Endothelial cell of umbilical vein (primary cell): ENCODE measurements at regions not wholly inside any gene's neighbourhood (a gene's known extent, or its start where the extent isn't known, plus 50 kb on each side); places are given as distances from the start of the nearest gene placed in this dataset.

Experiments used
- POLR2A ChIP-seq: IDR thresholded peaks from 2 replicates; pipeline ENCODE4 v1.6.1; 2012; ENCODE audit warnings: low read depth, mild to moderate bottlenecking, control low read depth, low read length
- POLR2AphosphoS5 ChIP-seq: IDR thresholded peaks from 2 replicates; pipeline ENCODE4 v1.6.1; 2012; ENCODE audit warnings: low read depth, mild to moderate bottlenecking, control low read depth, low read length, moderate library complexity; ENCODE audit not compliant: insufficient read depth
- TF ChIP-seq, protein P1 (sequence below), 2 donors: IDR thresholded peaks; 1 replicate in 1 of 2; 2 replicates in 1 of 2; pipeline ENCODE4 v1.5.1; 2011; ENCODE audit warnings: low read length in 2 of 2, mild to moderate bottlenecking in 2 of 2, moderate library complexity in 2 of 2, control low read depth in 1 of 2, inconsistent platforms in 1 of 2, low read depth in 1 of 2; ENCODE audit not compliant: insufficient read depth in 1 of 2; ENCODE audit errors: extremely low read depth in 1 of 2

DNA sequence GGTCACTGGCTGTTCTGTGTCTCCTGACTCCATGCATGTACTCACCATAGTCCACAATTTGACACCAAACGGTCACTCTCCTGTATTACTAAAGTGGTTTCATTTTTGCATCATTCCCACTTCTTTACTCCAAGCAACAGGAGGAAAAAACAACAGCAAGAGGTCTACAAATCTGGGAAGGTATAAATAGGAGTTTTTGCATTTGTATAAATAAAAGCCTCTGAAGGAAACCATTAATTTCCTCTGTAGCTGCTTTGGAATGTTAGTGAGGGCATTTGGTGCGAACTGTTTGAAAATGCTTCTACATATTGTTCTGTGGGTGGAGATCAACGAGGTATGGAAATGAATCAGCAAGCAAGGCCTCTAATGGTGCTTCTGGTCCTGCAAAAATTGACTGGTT lies 148.5 kb upstream of the DLX2 start:
- TF ChIP-seq, protein P1, sequence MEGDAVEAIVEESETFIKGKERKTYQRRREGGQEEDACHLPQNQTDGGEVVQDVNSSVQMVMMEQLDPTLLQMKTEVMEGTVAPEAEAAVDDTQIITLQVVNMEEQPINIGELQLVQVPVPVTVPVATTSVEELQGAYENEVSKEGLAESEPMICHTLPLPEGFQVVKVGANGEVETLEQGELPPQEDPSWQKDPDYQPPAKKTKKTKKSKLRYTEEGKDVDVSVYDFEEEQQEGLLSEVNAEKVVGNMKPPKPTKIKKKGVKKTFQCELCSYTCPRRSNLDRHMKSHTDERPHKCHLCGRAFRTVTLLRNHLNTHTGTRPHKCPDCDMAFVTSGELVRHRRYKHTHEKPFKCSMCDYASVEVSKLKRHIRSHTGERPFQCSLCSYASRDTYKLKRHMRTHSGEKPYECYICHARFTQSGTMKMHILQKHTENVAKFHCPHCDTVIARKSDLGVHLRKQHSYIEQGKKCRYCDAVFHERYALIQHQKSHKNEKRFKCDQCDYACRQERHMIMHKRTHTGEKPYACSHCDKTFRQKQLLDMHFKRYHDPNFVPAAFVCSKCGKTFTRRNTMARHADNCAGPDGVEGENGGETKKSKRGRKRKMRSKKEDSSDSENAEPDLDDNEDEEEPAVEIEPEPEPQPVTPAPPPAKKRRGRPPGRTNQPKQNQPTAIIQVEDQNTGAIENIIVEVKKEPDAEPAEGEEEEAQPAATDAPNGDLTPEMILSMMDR (IDR thresholded peaks at IDR 0.05; ENCODE audit: extremely low read depth in 1 of 2, insufficient read depth in 1 of 2, low read depth in 1 of 2, low read length in 2 of 2): no peak
- peak; percentile 58 for TF ChIP-seq POLR2AphosphoS5
- peak; percentile 29 for TF ChIP-seq POLR2A
